ENCODE measurements at regions not wholly inside any gene's neighbourhood (a gene's known extent, or its start where the extent isn't known, plus 50 kb on each side); places are given as distances from the start of the nearest gene placed in this dataset.

GRCh38 chr6:104640150-104640700 is 219.5 kb downstream of the HACE1 start:
- Mint-ChIP-seq H3K9me3 (no peaks in the 10 kb centered on the region), H3K27ac (no peak overlapping the region), H3K4me1 (ENCODE audit: low read depth) (peaks cover 3% of the 10 kb centered on the region), H3K36me3 (ENCODE audit: low read depth) (no peaks in the 10 kb centered on the region), H3K27me3 (no peaks in the 10 kb centered on the region), H3K4me3 (no peak overlapping the region)
- no peak for TF ChIP-seq CTCF (IDR thresholded peaks at IDR 0.05)
- ChIA-PET POLR2A (no interaction called here), CTCF (no interaction called here)
- DNase-seq = no peak
- no peak for ATAC-seq
- intact Hi-C loops (cut with micrococcal nuclease) = no loop called here

GRCh38 chr6:104639668-104640067 is 220.1 kb downstream of the HACE1 start:
- no peak overlapping the region for H3K27ac Mint-ChIP-seq
- DNase-seq = no peak
- no peak overlapping the region for H3K4me3 Mint-ChIP-seq
- no peaks in the 10 kb centered on the region for H3K27me3 Mint-ChIP-seq
- peaks cover 3% of the 10 kb centered on the region for H3K4me1 Mint-ChIP-seq (ENCODE audit: low read depth)
- no peaks in the 10 kb centered on the region for H3K36me3 Mint-ChIP-seq (ENCODE audit: low read depth)
- intact Hi-C loops (cut with micrococcal nuclease) = no loop called here
- ChIA-PET CTCF (no interaction called here), POLR2A (no interaction called here)
- H3K9me3 Mint-ChIP-seq = no peaks in the 10 kb centered on the region
- no peak for TF ChIP-seq CTCF (IDR thresholded peaks at IDR 0.05)
- no peak for ATAC-seq

- Mint-ChIP-seq H3K36me3 (ENCODE audit: low read depth) (no peaks in the 10 kb centered on the region), H3K4me1 (ENCODE audit: low read depth) (peaks cover 3% of the 10 kb centered on the region), H3K4me3 (no peak overlapping the region), H3K9me3 (no peaks in the 10 kb centered on the region), H3K27me3 (no peaks in the 10 kb centered on the region), H3K27ac (no peak overlapping the region)
- ChIA-PET CTCF (no interaction called here), POLR2A (no interaction called here)
- ATAC-seq (no peak), DNase-seq (no peak)
- TF ChIP-seq CTCF (IDR thresholded peaks at IDR 0.05) = no peak
- intact Hi-C loops (cut with micrococcal nuclease) = no loop called here
These were observed 220.9 kb downstream of the HACE1 start for GRCh38 chr6:104638841-104639290.

GRCh38 chr6:104633125-104633524 is 226.6 kb downstream of the HACE1 start:
- Mint-ChIP-seq H3K27me3 (no peaks in the 10 kb centered on the region), H3K27ac (no peak overlapping the region), H3K4me1 (ENCODE audit: low read depth) (no peaks in the 10 kb centered on the region), H3K4me3 (no peak overlapping the region), H3K9me3 (no peaks in the 10 kb centered on the region), H3K36me3 (ENCODE audit: low read depth) (no peaks in the 10 kb centered on the region)
- CTCF ChIA-PET = no interaction called here
- ATAC-seq = no peak
- no peak for DNase-seq
- no peak for TF ChIP-seq CTCF (IDR thresholded peaks at IDR 0.05)
- intact Hi-C loops (cut with micrococcal nuclease) = no loop called here
- POLR2A ChIA-PET = no interaction called here

GRCh38 chr6:104632588-104632987 is 227.1 kb downstream of the HACE1 start:
- Mint-ChIP-seq H3K4me1 (ENCODE audit: low read depth) (no peaks in the 10 kb centered on the region), H3K27me3 (no peaks in the 10 kb centered on the region), H3K27ac (no peak overlapping the region), H3K9me3 (no peaks in the 10 kb centered on the region), H3K4me3 (no peak overlapping the region), H3K36me3 (ENCODE audit: low read depth) (no peaks in the 10 kb centered on the region)
- TF ChIP-seq CTCF (IDR thresholded peaks at IDR 0.05) = no peak
- CTCF ChIA-PET = no interaction called here
- POLR2A ChIA-PET = no interaction called here
- ATAC-seq (no peak), DNase-seq (no peak)
- intact Hi-C loops (cut with micrococcal nuclease) = no loop called here

Data from activated CD8-positive, alpha-beta T cell treated with anti-CD3 and anti-CD28 coated beads for 36 hours (primary cell).